PFSK-1 (cell line): ENCODE measurements at regions not wholly inside any gene's neighbourhood (a gene's known extent, or its start where the extent isn't known, plus 50 kb on each side); places are given as distances from the start of the nearest gene placed in this dataset.

Experiments
- FOXP2 ChIP-seq: optimal IDR thresholded peaks from 2 replicates; pipeline ENCODE3; 2011; ENCODE audit warnings: borderline replicate concordance, control low read depth, inconsistent platforms; ENCODE audit not compliant: insufficient read depth; ENCODE audit errors: extremely low read length, extremely low read depth
- POLR2AphosphoS5 ChIP-seq: IDR thresholded peaks from 2 replicates; pipeline ENCODE4 v1.6.1; 2012; ENCODE audit warnings: low read depth, mild to moderate bottlenecking, control low read depth, low read length, moderate library complexity
- SIN3A ChIP-seq: IDR thresholded peaks from 2 replicates; pipeline ENCODE4 v1.6.1; 2012; ENCODE audit warnings: mild to moderate bottlenecking, low read length, moderate library complexity, borderline replicate concordance; ENCODE audit not compliant: insufficient read depth
- TAF1 ChIP-seq: IDR thresholded peaks from 2 replicates; pipeline ENCODE4 v1.6.1; 2012; ENCODE audit warnings: low read length, control low read depth, borderline replicate concordance; ENCODE audit not compliant: insufficient read depth
- TF ChIP-seq, protein P1 (sequence below), 2 experiments: IDR thresholded peaks; 2 replicates each; pipeline versions ENCODE4 v1.6.1 to v1.8.0; 2011 to 2012; ENCODE audit warnings: low read depth in 2 of 2, low read length in 2 of 2, control low read depth in 1 of 2, inconsistent platforms in 1 of 2, mild to moderate bottlenecking in 1 of 2, moderate library complexity in 1 of 2; ENCODE audit not compliant: insufficient read depth in 1 of 2

GRCh38 chr2:205914213-205915129 lies 171.5 kb downstream of the INO80D start:
- TF ChIP-seq SIN3A, result no peak
- no peak for TF ChIP-seq FOXP2
- no peak for TF ChIP-seq POLR2AphosphoS5
- no peak for TF ChIP-seq TAF1
- TF ChIP-seq, protein P1, sequence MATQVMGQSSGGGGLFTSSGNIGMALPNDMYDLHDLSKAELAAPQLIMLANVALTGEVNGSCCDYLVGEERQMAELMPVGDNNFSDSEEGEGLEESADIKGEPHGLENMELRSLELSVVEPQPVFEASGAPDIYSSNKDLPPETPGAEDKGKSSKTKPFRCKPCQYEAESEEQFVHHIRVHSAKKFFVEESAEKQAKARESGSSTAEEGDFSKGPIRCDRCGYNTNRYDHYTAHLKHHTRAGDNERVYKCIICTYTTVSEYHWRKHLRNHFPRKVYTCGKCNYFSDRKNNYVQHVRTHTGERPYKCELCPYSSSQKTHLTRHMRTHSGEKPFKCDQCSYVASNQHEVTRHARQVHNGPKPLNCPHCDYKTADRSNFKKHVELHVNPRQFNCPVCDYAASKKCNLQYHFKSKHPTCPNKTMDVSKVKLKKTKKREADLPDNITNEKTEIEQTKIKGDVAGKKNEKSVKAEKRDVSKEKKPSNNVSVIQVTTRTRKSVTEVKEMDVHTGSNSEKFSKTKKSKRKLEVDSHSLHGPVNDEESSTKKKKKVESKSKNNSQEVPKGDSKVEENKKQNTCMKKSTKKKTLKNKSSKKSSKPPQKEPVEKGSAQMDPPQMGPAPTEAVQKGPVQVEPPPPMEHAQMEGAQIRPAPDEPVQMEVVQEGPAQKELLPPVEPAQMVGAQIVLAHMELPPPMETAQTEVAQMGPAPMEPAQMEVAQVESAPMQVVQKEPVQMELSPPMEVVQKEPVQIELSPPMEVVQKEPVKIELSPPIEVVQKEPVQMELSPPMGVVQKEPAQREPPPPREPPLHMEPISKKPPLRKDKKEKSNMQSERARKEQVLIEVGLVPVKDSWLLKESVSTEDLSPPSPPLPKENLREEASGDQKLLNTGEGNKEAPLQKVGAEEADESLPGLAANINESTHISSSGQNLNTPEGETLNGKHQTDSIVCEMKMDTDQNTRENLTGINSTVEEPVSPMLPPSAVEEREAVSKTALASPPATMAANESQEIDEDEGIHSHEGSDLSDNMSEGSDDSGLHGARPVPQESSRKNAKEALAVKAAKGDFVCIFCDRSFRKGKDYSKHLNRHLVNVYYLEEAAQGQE (IDR thresholded peaks at IDR 0.05; ENCODE audit: insufficient read depth in 1 of 2, low read depth in 2 of 2, low read length in 2 of 2), result no peak

DNA sequence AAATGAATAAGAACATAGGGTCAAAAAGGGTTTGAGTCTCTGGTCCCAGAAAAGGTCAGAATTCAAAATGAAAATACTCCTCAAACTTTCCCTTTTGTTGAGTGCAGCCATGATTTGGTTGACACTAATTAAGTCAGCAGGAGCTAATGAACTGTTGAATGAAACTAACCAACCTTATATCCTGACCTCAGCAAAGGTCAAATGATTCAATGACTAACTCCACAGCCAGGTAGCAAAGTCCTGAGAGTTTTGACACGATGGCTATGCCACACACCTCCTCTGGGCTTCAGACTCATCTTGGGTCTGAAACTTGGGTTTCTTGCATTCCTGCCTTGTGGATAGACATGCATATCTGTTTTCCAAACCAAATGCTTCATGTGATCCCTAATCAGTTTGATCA lies 172.3 kb downstream of the INO80D start:
- TF ChIP-seq SIN3A (no peak), TAF1 (no peak), POLR2AphosphoS5 (no peak), FOXP2 (no peak)
- TF ChIP-seq, protein P1 (IDR thresholded peaks at IDR 0.05; ENCODE audit: insufficient read depth in 1 of 2, low read depth in 2 of 2, low read length in 2 of 2), result no peak

DNA sequence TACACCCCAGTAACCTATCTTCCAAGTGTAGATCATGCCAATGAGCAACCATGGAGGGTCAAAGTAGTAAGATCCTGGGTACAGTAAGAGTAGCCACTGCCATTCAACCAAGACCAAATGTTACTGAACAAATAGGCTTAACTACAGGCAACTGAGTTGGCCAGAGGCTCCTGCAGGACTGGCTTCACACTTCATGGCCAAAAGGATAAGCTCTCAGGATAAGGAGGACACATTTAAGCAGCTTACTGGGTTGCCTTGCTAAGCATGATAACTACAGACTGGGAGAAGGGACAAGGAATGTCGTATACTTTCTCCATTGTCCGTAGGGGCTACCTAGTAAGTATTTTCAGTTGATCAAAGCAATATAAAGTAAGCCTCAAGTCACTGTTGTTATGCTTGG lies 174.7 kb downstream of the INO80D start:
- TF ChIP-seq SIN3A, result no peak
- TF ChIP-seq, protein P1 (IDR thresholded peaks at IDR 0.05; ENCODE audit: insufficient read depth in 1 of 2, low read depth in 2 of 2, low read length in 2 of 2), result no peak
- no peak for TF ChIP-seq FOXP2
- TF ChIP-seq POLR2AphosphoS5, result no peak
- TF ChIP-seq TAF1, result no peak

- TF ChIP-seq SIN3A (no peak), TAF1 (no peak), POLR2AphosphoS5 (no peak), FOXP2 (no peak)
- TF ChIP-seq, protein P1 (IDR thresholded peaks at IDR 0.05; ENCODE audit: insufficient read depth in 1 of 2, low read depth in 2 of 2, low read length in 2 of 2), result no peak
Observed at GRCh38 chr2:205909184-205909572, 176.8 kb downstream of the INO80D start.
